DMS153 treated with DMSO at 0.1 percent for 48 hours (cell line): ENCODE measurements at regions not wholly inside any gene's neighbourhood (a gene's known extent, or its start where the extent isn't known, plus 50 kb on each side); places are given as distances from the start of the nearest gene placed in this dataset.
"Not testable (repeated sequence)": the region's sequence is repeated elsewhere in the genome, so short reads cannot be mapped to it uniquely, and the experiment has no call there.

Experiments
- DNase-seq: peaks from one replicate; lab custom pipeline; 2025; ENCODE audit not compliant: unreplicated experiment; lab: John Stamatoyannopoulos, UW

DNA sequence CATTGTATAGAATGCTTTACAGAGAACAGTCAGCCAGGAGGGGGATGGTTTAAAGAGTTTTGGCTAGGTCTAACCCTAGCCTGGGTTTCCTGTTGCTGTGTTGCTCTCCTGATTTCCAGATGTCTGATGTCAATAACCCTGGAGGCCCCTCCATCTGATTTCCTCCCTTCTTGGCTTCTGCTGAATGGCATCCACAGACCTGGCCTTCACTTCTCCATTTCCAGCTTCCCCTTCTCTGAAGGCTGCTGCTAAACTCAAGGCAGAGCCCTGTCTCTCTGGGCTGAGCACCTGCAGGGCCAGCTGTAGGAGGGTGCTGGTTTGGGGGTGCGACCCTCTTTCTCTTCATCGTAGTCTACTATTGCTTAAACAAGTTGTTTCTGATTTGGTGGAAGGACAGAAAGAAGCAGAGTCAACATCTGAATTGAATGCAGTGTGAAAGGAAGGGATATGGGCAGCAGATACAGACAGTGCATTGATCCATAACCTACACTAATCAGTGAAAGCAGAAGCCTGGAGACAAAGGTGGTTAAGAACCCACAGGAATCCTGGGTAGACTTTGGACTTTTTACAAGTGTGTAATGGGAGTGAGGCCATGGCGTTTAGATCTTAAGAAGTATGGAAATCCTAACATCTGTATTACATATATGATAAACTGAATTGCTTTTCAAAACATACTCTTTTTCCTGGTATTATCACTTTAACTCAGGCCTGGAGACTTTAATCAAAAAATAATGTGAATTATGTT lies 153.6 kb downstream of the HRH4 start:
- no peak for DNase-seq

DNA sequence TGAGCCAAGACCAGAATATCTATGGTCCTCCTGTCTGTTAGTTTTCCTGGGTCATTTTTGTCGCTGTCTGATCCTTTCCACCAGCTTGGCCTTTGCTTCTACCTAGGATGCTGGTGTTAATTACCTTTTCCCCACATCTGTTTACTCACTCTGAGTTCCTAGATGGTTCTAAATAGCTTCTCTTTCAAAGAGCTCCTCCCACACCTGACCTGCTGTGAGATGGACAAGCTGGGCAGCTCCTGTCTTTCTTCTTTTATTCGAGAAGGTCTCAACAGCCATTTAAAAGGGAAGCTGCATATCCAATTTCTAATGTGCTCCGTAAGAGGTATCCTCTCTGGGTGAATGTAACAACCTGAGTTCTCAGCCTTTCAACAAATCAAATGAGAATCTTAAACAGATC lies 156.2 kb downstream of the HRH4 start:
- DNase-seq: no peak

DNA sequence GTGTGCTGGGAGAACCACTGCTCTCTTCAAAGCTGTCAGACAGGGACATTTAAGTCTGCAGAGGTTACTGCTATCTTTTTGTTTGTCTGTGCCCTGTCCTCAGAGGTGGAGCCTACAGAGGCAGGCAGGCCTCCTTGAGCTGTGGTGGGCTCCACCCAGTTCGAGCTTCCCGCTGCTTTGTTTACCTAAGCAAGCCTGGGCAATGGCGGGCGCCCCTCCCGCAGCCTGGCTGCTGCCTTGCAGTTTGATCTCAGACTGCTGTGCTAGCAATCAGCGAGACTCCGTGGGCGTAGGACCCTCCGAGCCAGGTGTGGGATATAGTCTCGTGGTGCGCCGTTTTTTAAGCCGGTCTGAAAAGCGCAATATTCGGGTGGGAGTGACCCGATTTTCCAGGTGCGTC lies 164.0 kb downstream of the HRH4 start:
- not testable (repeated sequence) for DNase-seq

DNA sequence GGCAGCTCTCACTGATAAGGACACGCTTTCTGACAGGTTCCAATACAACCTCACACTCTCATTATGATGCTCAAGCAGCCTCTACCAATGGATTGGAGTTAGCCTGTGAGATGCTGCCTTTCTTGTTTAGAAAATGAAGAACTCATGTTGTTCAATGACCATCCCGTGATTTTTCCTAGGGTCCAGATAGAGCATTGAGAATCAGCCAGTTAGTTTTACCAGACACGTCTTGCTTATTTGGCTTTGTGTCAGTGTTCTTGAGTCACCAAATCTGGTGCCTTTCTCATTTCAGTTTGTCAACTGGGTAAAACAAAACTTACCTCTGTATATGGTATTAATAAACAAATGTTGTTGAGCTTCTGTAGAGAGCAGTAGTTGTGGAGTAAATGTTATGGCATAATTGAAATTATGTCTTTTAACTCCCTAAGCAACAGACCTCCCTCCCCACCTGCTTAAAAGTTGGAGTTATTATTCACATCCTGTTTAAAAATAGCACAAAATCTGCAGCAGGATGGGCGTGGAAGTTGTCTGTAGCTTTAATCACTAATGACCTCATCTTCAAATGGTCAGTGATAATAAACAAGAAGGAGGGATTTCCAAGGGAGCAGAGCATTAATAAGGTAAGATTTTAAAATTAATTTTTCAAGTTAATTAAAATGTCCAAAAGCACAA lies 167.3 kb downstream of the HRH4 start:
- no peak for DNase-seq

DNA sequence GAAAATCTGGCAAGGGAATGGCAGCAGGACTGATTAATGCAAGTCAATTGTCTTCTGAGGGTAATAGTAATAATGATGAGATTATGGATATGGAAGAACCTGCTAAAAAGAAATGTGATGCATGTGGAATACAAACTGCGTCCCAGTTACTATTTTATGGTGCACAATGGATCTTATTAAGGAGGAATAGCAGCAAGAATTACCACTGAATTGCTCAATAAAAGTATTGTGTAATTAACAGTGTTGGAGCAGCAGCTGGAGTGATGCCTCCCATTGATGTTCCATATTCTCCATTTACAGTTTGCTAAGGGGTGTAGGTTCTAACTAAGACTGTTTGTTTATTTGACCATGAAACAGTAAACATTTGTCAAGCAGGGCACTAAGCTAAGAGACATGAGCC lies 167.9 kb downstream of the HRH4 start:
- DNase-seq: no peak

DNA sequence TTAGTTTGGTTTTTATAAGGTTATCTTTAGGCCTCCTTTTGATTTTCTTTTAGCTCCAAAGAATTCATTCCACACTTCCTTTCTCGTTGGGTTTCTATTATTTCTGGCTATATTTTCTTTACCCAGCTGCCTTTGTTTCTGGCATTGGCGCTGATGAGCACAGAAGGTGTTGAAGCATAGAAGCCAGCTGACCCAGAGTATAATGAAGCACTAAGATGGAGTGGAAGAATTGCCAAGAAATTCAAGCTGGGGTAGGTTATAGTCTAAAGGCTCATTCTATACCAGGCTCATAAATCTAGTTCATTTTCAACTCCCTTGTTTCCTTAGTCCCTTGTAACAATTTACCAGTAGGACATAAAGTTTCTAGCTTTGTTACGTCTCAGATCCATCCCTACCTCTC lies 169.5 kb downstream of the HRH4 start:
- DNase-seq: no peak

DNA sequence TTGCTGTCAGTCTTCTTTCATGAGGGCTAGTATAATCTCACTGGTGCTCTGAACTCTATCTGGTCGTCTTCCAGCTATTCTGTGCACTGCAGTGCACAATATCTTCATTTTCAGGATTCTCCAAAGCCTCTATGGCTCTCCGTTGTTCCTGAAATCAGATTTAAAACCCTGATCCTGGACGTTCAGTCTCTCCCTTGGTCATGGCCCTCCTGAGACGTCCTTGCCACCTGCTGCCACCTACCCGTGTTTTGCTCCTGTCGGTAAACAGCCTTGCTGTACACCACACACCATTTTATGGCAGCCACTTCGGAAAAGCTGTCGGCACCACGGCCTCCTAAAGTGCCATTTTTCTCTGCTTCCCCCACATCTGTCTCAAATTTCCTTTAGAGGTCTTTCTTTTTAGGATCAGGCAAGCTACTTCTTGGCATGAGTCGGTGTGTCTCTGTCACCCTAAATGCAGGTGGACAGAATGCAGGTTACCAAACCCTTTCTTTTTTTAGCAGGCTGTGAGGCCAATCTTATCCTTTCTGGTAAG lies 170.0 kb downstream of the HRH4 start:
- peak; percentile 32 for DNase-seq

DNA sequence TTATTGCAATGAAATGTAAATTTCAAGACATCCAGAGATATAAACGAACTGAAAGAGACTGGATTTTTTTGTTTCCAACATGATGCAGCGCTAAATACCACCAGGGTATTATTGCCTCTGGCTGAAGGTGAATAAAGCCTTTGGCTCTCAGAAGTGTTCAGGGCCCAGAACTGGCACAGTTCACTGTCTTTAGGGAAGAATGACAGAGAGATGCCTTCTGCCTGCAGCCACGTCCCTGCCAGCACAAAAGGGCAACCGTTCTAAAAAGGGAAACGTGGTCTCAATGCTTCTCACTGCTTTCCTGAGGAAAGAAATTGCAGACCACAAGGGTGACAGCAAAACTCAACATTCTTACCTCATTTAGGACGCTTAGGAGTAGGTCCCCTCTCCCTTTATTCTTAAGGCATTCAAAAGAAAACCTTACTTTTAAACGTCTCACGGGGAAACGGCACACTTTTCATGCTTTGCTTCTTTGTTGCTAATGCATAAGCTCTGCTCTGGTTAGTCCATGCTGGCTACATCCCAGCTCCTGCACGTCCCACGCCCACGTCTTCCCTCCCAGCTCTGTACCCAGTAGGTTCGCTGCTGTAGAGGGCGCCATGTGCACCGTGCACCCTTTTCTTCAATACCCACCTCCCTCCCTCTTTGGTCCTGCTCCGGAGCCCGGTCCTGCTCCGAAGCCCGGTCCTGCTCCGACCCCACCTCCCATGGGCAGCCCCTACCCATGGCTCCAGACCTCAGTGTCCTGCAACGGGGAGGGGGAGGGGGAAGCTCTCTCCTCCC lies 171.0 kb downstream of the HRH4 start:
- peak; percentile 32 for DNase-seq

DNA sequence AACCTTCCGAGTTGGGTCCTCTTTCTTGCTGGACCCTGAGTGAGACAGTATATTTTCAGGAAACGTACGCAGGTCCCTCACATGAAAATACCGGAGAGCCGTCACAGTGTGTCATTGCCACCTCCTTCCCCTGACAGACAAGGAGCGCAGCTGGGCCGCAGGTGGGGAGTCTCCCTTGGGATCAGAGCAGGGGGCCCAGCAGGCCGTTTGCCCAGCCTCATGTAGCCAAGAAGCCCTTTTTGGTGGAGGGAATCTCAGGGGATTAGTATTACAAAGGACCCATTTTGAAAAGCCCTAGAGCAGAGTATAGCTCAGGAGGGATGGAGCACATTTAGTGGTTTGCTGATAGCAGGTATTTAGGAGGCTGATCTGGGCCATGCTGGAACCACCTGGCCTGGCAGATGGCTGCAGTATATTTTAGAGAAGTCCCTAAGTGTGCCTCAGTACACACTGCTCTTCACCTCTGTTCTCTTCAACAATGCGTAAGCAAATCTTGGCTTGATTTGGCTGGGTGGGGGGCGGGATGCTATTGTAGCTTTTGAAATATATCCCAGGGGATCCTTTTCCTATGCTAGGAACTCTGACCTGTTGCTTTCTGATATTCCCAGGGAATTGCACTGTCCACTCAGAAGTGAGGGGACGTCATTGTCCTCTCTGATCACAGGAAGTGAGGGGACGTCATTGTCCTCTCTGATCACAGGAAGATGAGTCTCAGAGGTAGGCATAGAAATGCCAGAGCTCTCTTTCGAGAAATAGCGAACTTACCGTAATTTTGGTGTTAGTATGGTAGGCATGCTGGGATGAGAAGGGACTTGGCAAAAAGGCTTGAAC lies 171.9 kb downstream of the HRH4 start:
- peak; percentile 54 for DNase-seq

DNA sequence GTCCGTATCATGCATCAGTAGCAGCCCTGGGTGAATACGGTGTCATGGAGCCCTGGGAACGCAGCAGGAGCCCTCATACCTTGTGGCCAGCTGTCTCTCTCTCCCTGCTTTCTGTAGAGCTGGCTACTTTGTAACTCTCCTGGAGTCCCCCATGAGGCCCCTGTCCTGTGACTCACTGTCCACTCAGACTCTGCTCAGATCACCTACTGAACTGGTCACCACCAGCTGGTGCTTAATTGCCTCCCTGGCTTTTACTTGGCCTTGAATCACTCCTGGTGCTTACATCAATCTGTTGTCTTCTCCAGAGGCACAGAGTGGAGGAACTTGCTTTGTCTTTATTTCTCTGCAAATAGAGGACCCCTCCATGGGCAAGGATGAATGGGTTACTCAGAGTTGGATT lies 172.7 kb downstream of the HRH4 start:
- no peak for DNase-seq

DNA sequence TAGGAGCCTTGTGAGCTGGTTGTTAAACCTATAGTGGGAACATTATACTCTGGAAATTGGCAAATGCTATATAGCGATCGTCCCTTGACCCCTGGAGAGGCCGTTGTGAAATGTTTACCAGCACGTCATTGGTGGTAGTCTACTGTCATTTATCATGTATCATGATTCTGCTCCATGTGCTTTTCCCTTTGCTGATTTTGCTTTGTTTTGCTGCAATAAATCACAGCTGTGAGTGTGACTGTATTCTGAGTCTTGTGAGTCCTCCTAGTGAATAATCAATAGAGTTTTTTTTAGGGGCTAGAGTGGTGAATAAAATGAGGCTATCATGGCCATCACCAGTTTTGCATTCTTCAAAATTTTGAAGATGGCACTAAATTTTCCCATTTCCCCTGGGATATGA lies 189.1 kb downstream of the HRH4 start:
- no peak for DNase-seq

DNA sequence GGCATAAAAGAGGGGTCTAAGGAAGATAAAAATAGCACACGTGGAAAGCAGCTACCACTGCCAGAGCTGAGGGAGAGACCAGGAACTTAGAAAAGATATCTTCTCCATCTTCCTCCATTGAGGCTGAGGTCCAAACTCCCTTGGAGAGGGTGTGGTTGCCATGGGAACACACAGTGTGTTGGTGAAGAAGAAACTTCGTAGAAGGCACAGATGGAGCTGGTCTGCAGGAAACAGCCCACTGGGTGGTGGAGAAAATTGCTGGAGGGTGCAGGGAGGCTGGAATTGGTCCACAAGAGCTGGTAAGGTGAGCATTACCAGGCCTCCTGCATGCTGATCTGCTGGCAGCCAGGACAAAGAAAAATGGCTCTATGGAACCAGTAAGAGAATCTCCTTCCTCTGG lies 191.0 kb downstream of the HRH4 start:
- DNase-seq: no peak

DNA sequence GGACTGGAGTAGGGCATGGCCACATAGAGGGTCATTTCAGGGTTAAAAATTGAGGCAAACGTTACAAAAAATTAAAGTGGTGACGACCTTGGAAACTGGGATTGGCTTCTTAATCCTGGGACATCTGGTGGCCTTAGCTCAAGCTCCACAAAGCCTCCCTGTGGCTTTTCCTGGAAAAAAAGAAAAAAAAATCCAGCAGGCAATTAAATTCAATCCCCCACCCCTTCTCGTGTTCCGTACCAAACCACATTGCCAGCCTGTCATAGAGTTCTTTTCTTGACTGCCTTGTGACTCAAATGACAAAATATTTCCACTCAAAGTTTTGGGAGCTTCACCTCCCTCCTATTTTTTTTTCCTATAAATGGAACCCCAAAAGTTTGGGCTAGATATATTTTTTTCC lies 195.6 kb downstream of the HRH4 start:
- no peak for DNase-seq

DNA sequence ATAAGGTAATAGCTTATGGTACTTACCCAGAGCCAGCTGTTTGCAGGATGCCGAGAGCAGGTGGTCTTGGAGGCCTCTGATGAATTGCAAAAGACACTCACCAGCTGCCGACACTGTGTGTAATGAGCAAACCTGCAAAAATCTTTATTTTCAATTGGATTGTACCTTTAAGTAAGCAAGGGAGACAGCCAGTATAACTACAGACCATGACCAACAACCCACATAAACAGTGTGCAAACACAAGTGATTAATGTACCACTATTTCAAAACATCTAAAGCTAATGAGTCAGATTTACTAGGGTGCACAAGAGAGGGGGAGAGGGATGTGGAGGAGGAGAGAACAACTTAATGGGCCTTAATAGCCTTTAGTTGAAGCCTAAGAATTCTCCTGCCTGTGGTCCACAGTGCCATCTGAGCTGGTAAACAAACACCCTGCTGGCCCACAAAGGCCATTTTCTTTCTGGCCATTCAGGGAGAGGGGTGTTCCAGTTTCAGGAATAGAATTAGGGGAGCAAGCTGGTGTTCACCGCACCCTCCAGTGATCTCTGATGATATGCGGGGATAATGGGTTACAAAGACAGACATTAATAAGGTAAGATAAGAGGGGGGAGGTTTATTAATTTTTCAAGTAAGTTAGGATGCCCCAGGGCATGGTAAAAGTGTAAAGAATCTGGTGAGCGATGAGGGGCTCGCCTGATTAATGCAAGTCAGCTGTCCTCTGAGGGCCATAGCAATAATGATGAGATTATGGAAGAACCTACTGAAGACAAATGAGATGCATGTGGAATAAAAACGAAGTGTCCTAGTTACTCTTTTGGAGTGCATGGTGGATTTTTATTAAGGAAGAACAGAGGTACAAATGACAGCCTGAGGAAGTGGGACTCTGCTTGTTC lies 196.4 kb downstream of the HRH4 start:
- DNase-seq: no peak

DNA sequence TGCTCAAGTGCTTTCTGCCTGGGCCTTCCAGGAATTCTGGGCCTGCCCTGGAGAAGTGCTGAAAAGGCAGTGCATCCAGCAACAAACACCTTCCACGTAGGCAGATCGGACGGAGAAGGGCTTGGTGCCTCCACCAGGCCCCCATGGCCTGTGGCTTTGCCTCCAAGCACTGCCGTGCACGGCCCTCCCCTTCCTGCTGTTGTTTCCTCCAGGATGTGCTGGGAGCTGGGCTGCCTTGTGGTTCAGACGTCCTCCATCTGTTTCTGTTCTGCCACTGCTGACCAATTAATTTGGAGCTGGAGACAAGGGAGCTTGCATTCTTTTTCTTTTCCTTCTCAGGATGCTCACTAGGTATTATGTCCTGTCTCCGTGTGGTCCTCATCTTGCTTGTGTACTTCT lies 197.0 kb downstream of the HRH4 start:
- no peak for DNase-seq

DNA sequence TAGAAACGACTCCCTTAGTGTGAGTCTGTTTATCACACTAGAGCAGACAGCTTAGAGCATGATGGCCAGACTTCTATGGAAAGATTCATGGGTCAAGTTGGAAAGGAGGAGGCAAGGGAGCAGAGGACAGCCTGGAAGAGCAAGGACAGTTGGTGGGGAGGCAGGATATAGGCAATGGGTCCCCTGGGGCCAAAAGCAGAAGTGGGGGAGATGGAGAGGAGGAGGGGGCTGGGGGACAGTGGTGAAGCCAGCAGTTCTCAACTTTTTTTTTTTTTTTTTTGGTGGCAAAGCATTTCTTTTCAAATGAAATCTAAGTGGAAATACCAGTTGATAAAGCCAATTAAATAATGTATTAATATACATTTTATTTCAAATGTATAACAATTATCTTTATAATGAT lies 197.9 kb downstream of the HRH4 start:
- DNase-seq: no peak

DNA sequence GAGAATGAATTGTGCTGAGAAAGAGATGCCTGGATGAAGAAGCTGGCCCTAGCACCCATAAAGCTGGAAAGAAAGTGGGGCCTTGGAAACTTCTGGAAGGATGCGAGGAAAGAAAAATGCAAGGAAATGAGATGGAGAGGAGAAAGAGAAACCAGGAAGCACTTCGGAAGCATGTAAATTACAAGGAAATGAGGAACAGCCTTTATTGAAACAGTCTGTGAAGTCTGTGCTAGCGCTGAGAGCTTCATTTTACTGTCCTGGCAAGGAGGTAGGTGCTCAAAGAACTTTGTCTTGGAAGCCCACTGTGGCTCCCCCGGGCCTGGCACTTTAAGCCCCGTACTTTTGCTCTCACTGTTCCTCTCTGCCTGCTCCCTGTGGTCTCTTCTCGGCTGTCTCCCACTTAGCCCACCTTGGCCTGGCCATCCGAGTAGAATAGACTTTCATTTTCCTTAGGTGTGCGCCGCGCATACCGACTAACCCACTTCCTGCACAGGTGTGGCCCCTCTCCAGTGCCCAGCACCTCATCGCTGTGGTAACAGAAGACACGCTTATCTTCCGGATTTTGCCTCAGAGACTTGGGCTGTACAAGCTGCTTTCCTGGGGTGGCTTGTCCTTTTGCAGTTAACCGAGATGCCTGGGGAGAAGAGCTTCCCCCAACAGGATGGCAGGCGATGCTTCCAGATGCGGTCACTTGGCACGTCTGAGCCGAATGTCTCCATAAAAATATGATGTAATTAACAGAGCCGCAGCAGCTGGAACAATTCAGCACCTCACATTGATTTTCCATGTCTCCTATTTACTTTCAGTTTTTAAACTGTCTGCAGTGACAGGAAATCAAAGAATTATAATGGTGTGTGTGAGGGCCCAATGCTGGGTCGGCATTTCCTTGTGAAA lies 199.6 kb downstream of the HRH4 start:
- DNase-seq: peak; percentile 47

DNA sequence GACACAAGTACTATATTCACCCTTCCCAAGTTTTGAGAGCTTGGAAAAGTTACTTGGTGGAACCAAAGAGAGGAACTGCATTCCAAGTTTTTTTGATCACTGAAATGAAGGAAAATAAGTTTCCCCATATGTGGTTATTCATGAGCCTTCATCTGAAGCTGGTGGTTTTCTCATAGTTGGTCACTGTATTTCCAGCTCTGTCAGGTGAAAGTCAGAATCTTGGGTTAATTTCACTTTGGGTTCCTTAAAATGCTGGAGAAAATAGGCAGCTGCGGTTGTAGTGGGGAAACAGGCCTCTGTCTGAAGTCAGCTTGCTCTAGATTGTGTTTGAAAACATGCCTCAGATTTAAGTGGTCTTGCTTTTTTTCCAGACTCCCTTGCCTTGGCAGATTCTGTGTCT lies 200.5 kb downstream of the HRH4 start:
- no peak for DNase-seq

DNA sequence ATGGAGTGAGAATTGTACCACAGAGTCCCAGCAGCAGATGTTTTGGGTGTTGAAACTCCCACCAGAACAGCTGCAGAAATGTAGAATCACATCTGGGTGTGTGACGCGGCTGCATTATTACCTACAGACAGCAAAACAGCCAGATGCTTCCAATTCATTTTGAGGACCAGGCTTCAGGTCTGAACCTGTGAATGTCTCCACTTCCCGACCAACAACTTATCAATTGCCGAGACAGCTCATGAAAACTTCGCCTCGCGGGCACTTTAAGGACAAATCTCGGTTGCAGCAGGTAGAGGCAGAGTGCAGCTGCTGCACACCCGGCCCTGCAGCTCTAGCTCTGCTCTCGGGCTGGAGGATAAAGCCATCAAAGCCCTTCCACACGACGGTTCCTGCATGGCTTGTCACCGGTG lies 202.0 kb downstream of the HRH4 start:
- no peak for DNase-seq
